Panc1 (cell line): ENCODE measurements at regions not wholly inside any gene's neighbourhood (a gene's known extent, or its start where the extent isn't known, plus 50 kb on each side); places are given as distances from the start of the nearest gene placed in this dataset.

Experiments
- ATAC-seq: fragments of 200-7000 bp; cut with Tn5 transposase; 2 replicates; pipeline ENCODE4 v1.9.1; 2020; ENCODE audit warnings: mild to moderate bottlenecking, moderate library complexity
- BruUV-seq: library from RNA; stranded (reverse); fragments of 400-500 nt; replicated peaks from 2 replicates; lab custom pipeline; 2021; lab: Mats Ljungman, UMichigan
- CTCF ChIA-PET: fragments of 300-600 bp; sonication (Branson Sonifier 250); formaldehyde crosslinking; loops from one replicate; lab custom pipeline; 2022; ENCODE audit warnings: antibody characterized with exemption; lab: Charles Lee
- POLR2A ChIA-PET: fragments of 300-600 bp; sonication (Branson Sonifier 250); formaldehyde crosslinking; loops from one replicate; lab custom pipeline; 2022; ENCODE audit warnings: antibody characterized with exemption; lab: Charles Lee
- DNase-seq: peaks from one replicate; pipeline ENCODE4 v3.0.0-alpha.2; 2010; ENCODE audit warnings: low read depth, low spot score
- H3K27ac ChIP-seq: 2 replicates; pipeline ENCODE4 v1.5.1; 2011; ENCODE audit warnings: mild to moderate bottlenecking, low read length, inconsistent platforms
- H3K27me3 ChIP-seq: fragments of 200-500 bp; sonication (Bioruptor generic); 2 replicates; pipeline ENCODE4 v1.6.0; 2014; ENCODE audit warnings: low read length, inconsistent platforms; ENCODE audit not compliant: control insufficient read depth, insufficient read depth
- H3K36me3 ChIP-seq: fragments of 200-500 bp; sonication (Bioruptor generic); 2 replicates; pipeline ENCODE4 v1.5.1; 2014; ENCODE audit warnings: inconsistent platforms, mild to moderate bottlenecking, low read length, moderate library complexity; ENCODE audit not compliant: control insufficient read depth, insufficient read depth
- H3K4me1 ChIP-seq: 2 replicates; pipeline ENCODE4 v1.5.1; 2011; ENCODE audit warnings: inconsistent platforms, mild to moderate bottlenecking, low read length, moderate library complexity; ENCODE audit not compliant: control insufficient read depth, insufficient read depth
- H3K4me3 ChIP-seq, 2 experiments: 2 replicates each; pipeline ENCODE4 v1.5.1; 2011 to 2012; ENCODE audit warnings: low read depth in 2 of 2, low read length in 2 of 2, mild to moderate bottlenecking in 2 of 2, inconsistent platforms in 1 of 2, moderate library complexity in 1 of 2
- H3K9me3 ChIP-seq: fragments of 200-500 bp; sonication (Bioruptor generic); 2 replicates; pipeline ENCODE4 v1.5.1; 2014; ENCODE audit warnings: low read depth, mild to moderate bottlenecking, inconsistent platforms, low read length, moderate library complexity; ENCODE audit not compliant: control insufficient read depth, insufficient read depth
- CTCF ChIP-seq: fragments of 450-650 bp; IDR thresholded peaks from 2 replicates; pipeline ENCODE4 v1.5.1; 2017; ENCODE audit warnings: mild to moderate bottlenecking
- POLR2AphosphoS5 ChIP-seq: IDR thresholded peaks from 2 replicates; pipeline ENCODE4 v1.6.1; 2012; ENCODE audit warnings: mild to moderate bottlenecking, low read depth, low read length, moderate library complexity
- SIN3A ChIP-seq: IDR thresholded peaks from 2 replicates; pipeline ENCODE4 v1.6.1; 2012; ENCODE audit warnings: low read depth, mild to moderate bottlenecking, low read length, moderate library complexity, borderline replicate concordance; ENCODE audit not compliant: insufficient read depth
- TCF7L2 ChIP-seq: IDR thresholded peaks from 2 replicates; pipeline ENCODE4 v1.6.1; 2011; ENCODE audit warnings: mild to moderate bottlenecking, low read depth, low read length, inconsistent platforms
- in situ Hi-C: cut with HindIII; loops from 2 replicates; pipeline ENCODE4 v1.10.0; 2016; ENCODE audit warnings: low sequenced_read_pairs, low pct_unique_long_range_greater_than_20kb
- intact Hi-C: fragments of 100-400 bp; cut with micrococcal nuclease; formaldehyde crosslinking; loops from one replicate; pipeline ENCODE4 v1.10.0; 2022; ENCODE audit not compliant: unreplicated experiment
- TF ChIP-seq, protein P1 (sequence below), 2 experiments: IDR thresholded peaks; 2 replicates each; pipeline ENCODE4 v1.6.1; 2011 to 2012; ENCODE audit warnings: low read depth in 2 of 2, control low read depth in 1 of 2, low read length in 1 of 2, mild to moderate bottlenecking in 1 of 2, moderate library complexity in 1 of 2; ENCODE audit not compliant: insufficient read depth in 1 of 2

- TF ChIP-seq POLR2AphosphoS5 (no peak), SIN3A (no peak), CTCF (no peak), TCF7L2 (no peak)
- TF ChIP-seq, protein P1, sequence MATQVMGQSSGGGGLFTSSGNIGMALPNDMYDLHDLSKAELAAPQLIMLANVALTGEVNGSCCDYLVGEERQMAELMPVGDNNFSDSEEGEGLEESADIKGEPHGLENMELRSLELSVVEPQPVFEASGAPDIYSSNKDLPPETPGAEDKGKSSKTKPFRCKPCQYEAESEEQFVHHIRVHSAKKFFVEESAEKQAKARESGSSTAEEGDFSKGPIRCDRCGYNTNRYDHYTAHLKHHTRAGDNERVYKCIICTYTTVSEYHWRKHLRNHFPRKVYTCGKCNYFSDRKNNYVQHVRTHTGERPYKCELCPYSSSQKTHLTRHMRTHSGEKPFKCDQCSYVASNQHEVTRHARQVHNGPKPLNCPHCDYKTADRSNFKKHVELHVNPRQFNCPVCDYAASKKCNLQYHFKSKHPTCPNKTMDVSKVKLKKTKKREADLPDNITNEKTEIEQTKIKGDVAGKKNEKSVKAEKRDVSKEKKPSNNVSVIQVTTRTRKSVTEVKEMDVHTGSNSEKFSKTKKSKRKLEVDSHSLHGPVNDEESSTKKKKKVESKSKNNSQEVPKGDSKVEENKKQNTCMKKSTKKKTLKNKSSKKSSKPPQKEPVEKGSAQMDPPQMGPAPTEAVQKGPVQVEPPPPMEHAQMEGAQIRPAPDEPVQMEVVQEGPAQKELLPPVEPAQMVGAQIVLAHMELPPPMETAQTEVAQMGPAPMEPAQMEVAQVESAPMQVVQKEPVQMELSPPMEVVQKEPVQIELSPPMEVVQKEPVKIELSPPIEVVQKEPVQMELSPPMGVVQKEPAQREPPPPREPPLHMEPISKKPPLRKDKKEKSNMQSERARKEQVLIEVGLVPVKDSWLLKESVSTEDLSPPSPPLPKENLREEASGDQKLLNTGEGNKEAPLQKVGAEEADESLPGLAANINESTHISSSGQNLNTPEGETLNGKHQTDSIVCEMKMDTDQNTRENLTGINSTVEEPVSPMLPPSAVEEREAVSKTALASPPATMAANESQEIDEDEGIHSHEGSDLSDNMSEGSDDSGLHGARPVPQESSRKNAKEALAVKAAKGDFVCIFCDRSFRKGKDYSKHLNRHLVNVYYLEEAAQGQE (IDR thresholded peaks at IDR 0.05; ENCODE audit: insufficient read depth in 1 of 2, low read depth in 2 of 2, low read length in 1 of 2), result no peak
- Histone ChIP-seq H3K27ac (no peak overlapping the region), H3K27me3 (no peaks in the 10 kb centered on the region), H3K4me3 (no peak overlapping the region), H3K36me3 (no peaks in the 10 kb centered on the region), H3K9me3 (no peaks in the 10 kb centered on the region), H3K4me1 (no peaks in the 10 kb centered on the region)
- BruUV-seq, result no TSS peak
- DNase-seq, result no peak
- intact Hi-C loops (no loop called here), in situ Hi-C loops (no loop called here)
- ATAC-seq, result no peak
- ChIA-PET POLR2A (no interaction called here), CTCF (no interaction called here)
Observed at GRCh38 chr18:78153362-78153761, 826.3 kb upstream of the SALL3 start.

GRCh38 chr18:78154444-78154843, 825.2 kb upstream of the SALL3 start:
- Histone ChIP-seq H3K4me3 (no peak overlapping the region), H3K4me1 (no peaks in the 10 kb centered on the region), H3K27ac (no peak overlapping the region), H3K36me3 (no peaks in the 10 kb centered on the region), H3K27me3 (no peaks in the 10 kb centered on the region), H3K9me3 (no peaks in the 10 kb centered on the region)
- TF ChIP-seq POLR2AphosphoS5, result no peak
- TF ChIP-seq TCF7L2, result no peak
- POLR2A ChIA-PET, result no interaction called here
- in situ Hi-C loops (no loop called here), intact Hi-C loops (no loop called here)
- peak; percentile 34; the same call in 1 of the 2 replicates for ATAC-seq
- CTCF ChIA-PET, result no interaction called here
- no peak for DNase-seq
- BruUV-seq, result no TSS peak

DNA sequence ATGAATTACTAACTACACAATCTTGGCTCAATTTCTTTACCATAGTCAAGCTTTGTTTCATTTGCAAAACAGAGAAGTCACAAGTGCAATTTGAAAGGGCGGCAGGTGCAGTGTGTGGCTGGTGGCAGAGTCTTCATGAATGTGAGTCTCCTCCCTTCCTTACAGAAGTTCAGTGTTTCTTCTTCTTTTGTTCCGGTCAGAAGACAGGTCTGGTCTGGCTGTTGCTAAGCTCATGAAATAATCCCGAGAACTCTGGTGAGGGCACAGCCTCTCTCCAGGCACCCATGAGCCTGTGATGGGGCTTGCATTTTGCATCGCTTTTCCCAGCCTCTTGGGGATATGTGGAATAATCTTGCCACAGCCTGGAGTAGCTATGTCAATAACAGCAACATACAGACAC, 824.8 kb upstream of the SALL3 start:
- ChIA-PET POLR2A (no interaction called here), CTCF (no interaction called here)
- BruUV-seq, result no TSS peak
- ATAC-seq (no peak), DNase-seq (no peak)
- intact Hi-C loops, result no loop called here
- no peak for TF ChIP-seq TCF7L2
- TF ChIP-seq, protein P1 (IDR thresholded peaks at IDR 0.05; ENCODE audit: insufficient read depth in 1 of 2, low read depth in 2 of 2, low read length in 1 of 2), result no peak
- in situ Hi-C loops, result no loop called here
- H3K4me3 ChIP-seq, result no peak overlapping the region
- no peak overlapping the region for H3K27ac ChIP-seq
- no peaks in the 10 kb centered on the region for H3K9me3 ChIP-seq
- H3K4me1 ChIP-seq, result no peaks in the 10 kb centered on the region
- H3K27me3 ChIP-seq, result no peaks in the 10 kb centered on the region
- no peaks in the 10 kb centered on the region for H3K36me3 ChIP-seq
